Esophagus squamous epithelium (tissue), 4 donors: ENCODE measurements at regions not wholly inside any gene's neighbourhood (a gene's known extent, or its start where the extent isn't known, plus 50 kb on each side); places are given as distances from the start of the nearest gene placed in this dataset.

Experiments
- POLR2A ChIP-seq, 4 donors: fragments of 450-650 bp; IDR thresholded peaks; one replicate each; pipeline ENCODE4 v1.6.1; 2017; ENCODE audit warnings: antibody characterized with exemption in 4 of 4, mild to moderate bottlenecking in 4 of 4, moderate library complexity in 3 of 4
- TF ChIP-seq, protein P1 (sequence below), 6 experiments: fragments of 450-650 bp in 4 of 6; fragments of 200-600 bp in 2 of 6; sonication (generic) in 2 of 6; IDR thresholded peaks; one replicate each; pipeline ENCODE4 v1.5.1; 2016 to 2019; ENCODE audit warnings: antibody characterized with exemption in 6 of 6, mild to moderate bottlenecking in 4 of 6, moderate library complexity in 4 of 6

GRCh38 chr5:3075309-3075708, 323.8 kb upstream of the IRX2 start:
- TF ChIP-seq, protein P1, sequence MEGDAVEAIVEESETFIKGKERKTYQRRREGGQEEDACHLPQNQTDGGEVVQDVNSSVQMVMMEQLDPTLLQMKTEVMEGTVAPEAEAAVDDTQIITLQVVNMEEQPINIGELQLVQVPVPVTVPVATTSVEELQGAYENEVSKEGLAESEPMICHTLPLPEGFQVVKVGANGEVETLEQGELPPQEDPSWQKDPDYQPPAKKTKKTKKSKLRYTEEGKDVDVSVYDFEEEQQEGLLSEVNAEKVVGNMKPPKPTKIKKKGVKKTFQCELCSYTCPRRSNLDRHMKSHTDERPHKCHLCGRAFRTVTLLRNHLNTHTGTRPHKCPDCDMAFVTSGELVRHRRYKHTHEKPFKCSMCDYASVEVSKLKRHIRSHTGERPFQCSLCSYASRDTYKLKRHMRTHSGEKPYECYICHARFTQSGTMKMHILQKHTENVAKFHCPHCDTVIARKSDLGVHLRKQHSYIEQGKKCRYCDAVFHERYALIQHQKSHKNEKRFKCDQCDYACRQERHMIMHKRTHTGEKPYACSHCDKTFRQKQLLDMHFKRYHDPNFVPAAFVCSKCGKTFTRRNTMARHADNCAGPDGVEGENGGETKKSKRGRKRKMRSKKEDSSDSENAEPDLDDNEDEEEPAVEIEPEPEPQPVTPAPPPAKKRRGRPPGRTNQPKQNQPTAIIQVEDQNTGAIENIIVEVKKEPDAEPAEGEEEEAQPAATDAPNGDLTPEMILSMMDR (IDR thresholded peaks at IDR 0.05): no peak
- no peak for TF ChIP-seq POLR2A (IDR thresholded peaks at IDR 0.05)
